Body of pancreas (tissue), 4 donors: ENCODE measurements at regions not wholly inside any gene's neighbourhood (a gene's known extent, or its start where the extent isn't known, plus 50 kb on each side); places are given as distances from the start of the nearest gene placed in this dataset.

Experiments used
- POLR2A ChIP-seq, 3 donors: fragments of 450-650 bp; IDR thresholded peaks; one replicate each; pipeline ENCODE4 v1.6.1; 2016; ENCODE audit warnings: antibody characterized with exemption in 3 of 3, mild to moderate bottlenecking in 2 of 3
- TF ChIP-seq, protein P1 (sequence below), 7 experiments: fragments of 450-650 bp in 4 of 7; fragments of 200-600 bp in 3 of 7; sonication (generic) in 3 of 7; IDR thresholded peaks; one replicate each; pipeline ENCODE4 v1.5.1; 2016 to 2019; ENCODE audit warnings: antibody characterized with exemption in 7 of 7

GRCh38 chr12:124719231-124719630, 144.4 kb downstream of the SCARB1 start:
- TF ChIP-seq, protein P1, sequence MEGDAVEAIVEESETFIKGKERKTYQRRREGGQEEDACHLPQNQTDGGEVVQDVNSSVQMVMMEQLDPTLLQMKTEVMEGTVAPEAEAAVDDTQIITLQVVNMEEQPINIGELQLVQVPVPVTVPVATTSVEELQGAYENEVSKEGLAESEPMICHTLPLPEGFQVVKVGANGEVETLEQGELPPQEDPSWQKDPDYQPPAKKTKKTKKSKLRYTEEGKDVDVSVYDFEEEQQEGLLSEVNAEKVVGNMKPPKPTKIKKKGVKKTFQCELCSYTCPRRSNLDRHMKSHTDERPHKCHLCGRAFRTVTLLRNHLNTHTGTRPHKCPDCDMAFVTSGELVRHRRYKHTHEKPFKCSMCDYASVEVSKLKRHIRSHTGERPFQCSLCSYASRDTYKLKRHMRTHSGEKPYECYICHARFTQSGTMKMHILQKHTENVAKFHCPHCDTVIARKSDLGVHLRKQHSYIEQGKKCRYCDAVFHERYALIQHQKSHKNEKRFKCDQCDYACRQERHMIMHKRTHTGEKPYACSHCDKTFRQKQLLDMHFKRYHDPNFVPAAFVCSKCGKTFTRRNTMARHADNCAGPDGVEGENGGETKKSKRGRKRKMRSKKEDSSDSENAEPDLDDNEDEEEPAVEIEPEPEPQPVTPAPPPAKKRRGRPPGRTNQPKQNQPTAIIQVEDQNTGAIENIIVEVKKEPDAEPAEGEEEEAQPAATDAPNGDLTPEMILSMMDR (IDR thresholded peaks at IDR 0.05), result no peak
- no peak for TF ChIP-seq POLR2A (IDR thresholded peaks at IDR 0.05)
